GM19372 (cell line): ENCODE measurements at regions not wholly inside any gene's neighbourhood (a gene's known extent, or its start where the extent isn't known, plus 50 kb on each side); places are given as distances from the start of the nearest gene placed in this dataset.

Source experiments
- ATAC-seq: cut with Tn5 transposase; IDR thresholded peaks from one replicate; pipeline ENCODE4 v1.9.1; 2021; ENCODE audit warnings: mild to moderate bottlenecking, low read depth, moderate library complexity; ENCODE audit not compliant: unreplicated experiment

- no peak for ATAC-seq
Measured at GRCh38 chr1:162926906-162927305, 65.9 kb upstream of the CCDC190 start.

GRCh38 chr1:162924179-162924578 lies 63.2 kb upstream of the CCDC190 start:
- ATAC-seq: no peak

GRCh38 chr1:162922201-162922600 lies 61.2 kb upstream of the CCDC190 start:
- ATAC-seq: no peak

DNA sequence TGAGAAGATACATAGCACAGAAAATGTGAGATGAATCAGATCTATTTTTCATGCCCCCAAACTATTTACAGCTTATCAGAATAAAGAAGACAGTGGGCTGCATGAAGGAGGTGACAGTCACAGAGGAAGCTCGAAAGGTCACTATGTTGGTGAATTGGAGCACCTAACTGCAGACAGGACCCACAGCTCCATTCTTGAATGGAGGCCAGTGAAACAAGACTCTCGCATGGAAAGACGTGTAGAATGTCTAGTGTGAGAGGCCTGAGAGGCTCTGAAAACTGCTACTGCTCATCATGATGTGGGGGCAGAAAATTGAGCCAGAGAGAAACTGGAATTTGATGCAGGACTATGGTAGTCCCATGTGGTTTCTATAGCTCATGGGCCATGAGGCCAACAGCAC lies 60.3 kb upstream of the CCDC190 start:
- no peak for ATAC-seq

- ATAC-seq: no peak
Measured at GRCh38 chr1:162919034-162919433, 58.1 kb upstream of the CCDC190 start.

GRCh38 chr1:162918151-162918754 lies 57.3 kb upstream of the CCDC190 start:
- ATAC-seq: no peak

DNA sequence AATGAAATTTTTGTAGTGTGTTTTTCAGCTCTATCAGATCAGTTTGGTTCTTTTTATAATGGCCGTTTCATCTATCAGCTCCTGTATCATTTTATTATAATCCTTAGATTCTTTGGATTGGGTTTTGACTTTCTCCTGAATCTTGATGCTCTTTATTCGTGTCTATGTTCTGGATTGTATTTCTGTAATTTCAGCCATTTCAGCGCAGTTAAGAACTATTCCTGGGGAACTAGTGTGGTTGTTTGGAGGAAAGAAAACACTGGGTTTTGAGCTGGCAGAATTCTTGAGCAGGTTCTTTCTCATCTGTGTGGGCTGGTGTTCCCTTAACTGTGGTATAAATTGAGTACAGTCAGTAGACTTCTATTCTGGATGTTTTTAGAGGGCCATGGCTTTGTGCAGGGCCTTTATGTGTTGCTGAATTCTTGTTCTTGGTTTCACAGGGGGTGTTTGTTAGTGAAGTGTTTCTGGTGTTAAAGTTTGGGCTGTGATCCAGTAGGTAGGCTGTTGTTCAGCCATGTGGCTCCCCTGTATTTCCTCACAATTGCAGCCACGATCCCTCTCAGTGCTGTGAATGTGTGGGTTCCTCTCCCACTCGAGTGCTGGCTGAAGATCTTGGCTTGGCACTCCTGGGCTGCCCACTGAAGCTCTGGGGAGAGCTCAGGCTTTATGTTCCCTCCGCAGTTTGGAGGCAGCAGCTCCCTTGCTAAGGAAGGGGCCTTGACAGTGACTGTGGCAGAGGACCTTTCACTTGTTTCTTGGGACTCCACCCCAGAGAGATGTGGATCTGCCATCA lies 56.0 kb upstream of the CCDC190 start:
- ATAC-seq: no peak

DNA sequence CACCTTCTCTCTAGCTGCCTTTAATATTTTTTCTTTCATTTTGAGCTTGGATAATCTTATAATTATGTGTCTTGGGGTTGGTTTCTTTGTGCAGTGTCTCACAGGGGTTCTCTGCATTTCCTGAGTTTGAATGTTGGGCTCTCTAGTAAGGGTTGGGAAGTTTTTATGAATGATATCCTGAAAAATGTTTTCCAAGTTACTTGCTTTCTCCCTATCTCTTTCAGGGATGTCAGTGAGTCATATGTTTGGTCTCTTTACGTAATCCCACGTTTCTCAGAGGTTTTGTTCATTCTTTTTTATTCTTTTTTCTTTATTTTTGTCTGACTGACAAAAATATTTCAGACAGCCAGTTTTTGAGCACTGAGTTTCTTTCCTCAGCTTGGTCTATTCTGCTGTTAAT lies 55.4 kb upstream of the CCDC190 start:
- ATAC-seq: no peak

- no peak for ATAC-seq
Measured at GRCh38 chr1:162914601-162915000, 53.6 kb upstream of the CCDC190 start.

DNA sequence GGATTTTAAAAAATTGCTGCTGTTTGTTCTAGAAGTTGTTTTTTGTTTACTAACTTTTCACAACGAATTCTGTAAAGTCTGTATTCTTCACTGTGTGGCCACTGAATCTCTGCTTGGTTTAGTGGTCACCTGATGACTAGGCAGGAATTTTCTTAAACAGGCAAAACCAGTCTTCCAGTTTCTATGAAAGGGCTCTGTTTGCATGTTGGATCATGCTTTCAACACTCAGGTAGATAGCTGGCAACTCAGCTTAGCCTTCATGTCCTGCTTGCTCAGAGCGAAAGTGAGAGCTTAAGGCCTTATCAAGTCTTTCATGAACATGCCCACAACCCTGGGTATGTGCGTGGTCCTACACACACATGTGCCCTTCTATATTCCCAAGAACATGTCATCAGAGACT lies 52.4 kb upstream of the CCDC190 start:
- ATAC-seq: no peak

GRCh38 chr1:162912061-162912667 lies 51.2 kb upstream of the CCDC190 start:
- ATAC-seq: no peak
